Breast epithelium (tissue), 3 donors: ENCODE measurements at regions not wholly inside any gene's neighbourhood (a gene's known extent, or its start where the extent isn't known, plus 50 kb on each side); places are given as distances from the start of the nearest gene placed in this dataset.
"Not testable (repeated sequence)": the region's sequence is repeated elsewhere in the genome, so short reads cannot be mapped to it uniquely, and the experiment has no call there.

ENCODE experiments used
- CTCF ChIP-seq, 3 donors: fragments of 450-650 bp; IDR thresholded peaks; one replicate each; pipeline ENCODE4 v1.5.1; 2016 to 2017; ENCODE audit warnings: antibody characterized with exemption in 3 of 3, mild to moderate bottlenecking in 3 of 3, moderate library complexity in 3 of 3
- POLR2A ChIP-seq: fragments of 450-650 bp; IDR thresholded peaks from one replicate; pipeline ENCODE4 v1.6.1; 2016; ENCODE audit warnings: antibody characterized with exemption, mild to moderate bottlenecking, moderate library complexity
- POLR2AphosphoS5 ChIP-seq, 3 donors: sonication (generic); formaldehyde crosslinking; IDR thresholded peaks; one replicate each; pipeline ENCODE4 v1.6.1; 2017; ENCODE audit warnings: antibody characterized with exemption in 3 of 3

GRCh38 chr13:53452263-53452808 lies 423.7 kb downstream of the OLFM4 start:
- TF ChIP-seq POLR2A; CTCF (IDR thresholded peaks at IDR 0.05); POLR2AphosphoS5 (IDR thresholded peaks at IDR 0.05): not testable (repeated sequence)
